GM21447 (cell line): ENCODE measurements at regions not wholly inside any gene's neighbourhood (a gene's known extent, or its start where the extent isn't known, plus 50 kb on each side); places are given as distances from the start of the nearest gene placed in this dataset.

Source experiments
- ATAC-seq: cut with Tn5 transposase; IDR thresholded peaks from one replicate; pipeline ENCODE4 v1.9.1; 2021; ENCODE audit not compliant: unreplicated experiment

- no peak for ATAC-seq
These were observed 157.5 kb downstream of the SCP2D1 start for GRCh38 chr20:18971121-18971520.

DNA sequence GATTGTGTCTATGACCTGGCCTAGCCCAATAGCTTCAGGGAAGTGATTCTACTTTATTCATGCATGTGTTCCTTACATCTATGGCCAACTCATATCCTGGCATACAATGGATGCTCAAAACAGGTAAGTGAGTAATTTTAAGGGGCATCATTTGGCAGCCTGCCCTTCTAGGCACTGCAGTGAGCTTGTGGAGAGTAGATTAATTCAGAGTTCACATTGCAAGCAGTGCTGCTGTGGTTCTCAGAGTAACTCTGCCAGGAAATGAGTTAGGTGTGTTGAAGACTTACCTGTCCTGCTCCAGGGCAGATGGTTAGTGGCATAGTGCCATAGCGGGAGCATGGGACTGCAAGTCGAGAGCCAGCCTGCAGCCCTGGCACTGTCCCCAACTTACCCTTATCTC lies 158.0 kb downstream of the SCP2D1 start:
- ATAC-seq, result no peak

DNA sequence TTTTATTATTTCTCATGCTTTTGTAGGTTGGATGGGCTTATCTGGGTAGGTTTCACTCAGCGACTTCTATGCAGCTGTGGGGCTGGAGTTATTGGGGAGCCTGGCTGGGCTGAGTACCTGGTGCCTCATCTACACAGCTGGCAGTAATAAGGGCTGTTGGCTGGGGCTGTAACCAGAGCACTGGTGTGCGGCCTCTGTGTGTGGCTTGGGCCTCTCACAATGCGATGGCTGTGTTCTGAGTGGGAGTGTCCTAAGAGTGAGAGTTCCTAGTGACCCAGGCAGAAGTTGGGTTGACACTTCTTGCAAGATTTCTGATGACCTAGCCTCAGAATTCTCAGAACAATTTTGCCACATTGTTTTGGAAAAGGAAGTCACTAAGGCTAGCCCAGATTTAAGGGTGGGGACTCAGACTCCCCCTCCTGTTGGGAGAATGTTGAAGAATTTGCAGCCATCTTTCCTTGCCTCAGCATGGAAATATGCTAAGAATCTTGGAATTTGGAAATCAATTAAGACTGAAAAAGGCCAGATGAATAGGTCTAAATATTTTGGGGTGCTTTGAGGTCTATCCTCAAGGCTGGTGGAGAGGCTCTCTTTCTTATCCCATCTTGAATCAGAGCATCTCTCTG lies 158.8 kb downstream of the SCP2D1 start:
- ATAC-seq, result no peak

DNA sequence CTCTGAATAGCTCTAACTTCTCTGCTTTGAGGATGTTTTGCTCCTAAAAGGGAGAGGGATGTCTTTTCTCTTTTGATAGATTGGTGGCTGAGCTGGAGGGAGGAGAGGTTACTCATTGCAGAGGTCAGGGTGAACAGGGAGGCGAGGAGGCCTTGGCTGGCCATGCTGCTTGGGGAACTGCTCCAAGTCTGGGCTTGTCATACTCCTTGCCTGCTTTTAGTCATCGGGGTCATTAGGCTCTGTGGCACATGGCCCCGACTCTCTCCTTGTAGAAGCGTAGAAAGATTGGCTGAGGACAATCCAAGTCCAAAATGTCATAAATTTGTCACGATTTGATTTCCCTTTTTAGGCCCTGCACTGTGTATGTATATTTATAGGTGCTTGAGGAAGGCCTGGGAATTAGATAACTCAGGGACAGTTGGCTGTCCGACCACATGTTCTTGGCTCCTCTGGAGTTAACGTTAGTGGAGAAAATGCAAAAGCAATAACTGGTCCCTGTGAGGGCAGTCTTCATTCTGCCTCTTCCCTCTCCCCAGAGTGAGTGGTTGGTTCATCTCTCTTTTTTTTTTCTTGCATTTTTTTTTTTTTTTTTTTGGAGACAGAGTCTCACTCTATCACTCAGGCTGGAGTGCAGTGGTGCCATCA lies 160.1 kb downstream of the SCP2D1 start:
- ATAC-seq, result no peak

DNA sequence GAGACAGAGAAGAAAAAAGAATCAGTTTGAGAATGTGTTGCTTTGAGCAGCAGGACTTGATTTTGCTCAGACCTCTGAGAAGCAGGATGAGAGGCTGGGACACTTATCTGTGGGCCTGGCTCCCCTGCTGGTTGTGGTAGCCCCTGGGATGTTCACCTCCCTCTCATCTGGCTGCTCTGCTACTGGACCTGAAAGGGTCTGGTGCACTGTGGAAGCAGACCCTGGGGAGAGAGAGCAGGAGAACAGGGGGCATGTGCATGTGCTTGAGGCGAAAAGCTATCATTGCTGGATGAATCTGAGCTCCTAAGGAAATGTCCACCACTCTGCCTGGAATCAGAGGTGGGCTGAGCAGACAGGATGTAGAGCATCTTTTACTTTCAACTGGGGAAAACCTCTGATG lies 161.1 kb downstream of the SCP2D1 start:
- no peak for ATAC-seq

DNA sequence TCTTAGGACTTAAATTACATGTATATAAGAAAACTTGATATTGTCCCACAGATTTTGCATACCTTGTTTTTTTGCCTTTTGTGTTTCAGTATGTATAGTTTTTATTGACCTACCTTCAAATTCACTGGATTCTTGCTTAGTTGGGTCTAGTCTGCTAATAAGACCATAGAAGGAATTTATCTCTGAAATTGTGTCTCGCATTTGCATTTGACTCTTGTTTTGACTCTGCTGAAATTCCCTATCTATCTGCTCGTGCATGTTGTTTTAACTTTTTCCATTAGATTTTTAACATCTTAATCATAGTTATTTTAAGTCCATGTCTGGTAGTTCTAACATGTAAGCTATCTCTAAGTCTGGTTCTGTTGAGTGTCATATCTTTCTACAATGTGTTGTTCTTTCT lies 163.9 kb downstream of the SCP2D1 start:
- no peak for ATAC-seq

DNA sequence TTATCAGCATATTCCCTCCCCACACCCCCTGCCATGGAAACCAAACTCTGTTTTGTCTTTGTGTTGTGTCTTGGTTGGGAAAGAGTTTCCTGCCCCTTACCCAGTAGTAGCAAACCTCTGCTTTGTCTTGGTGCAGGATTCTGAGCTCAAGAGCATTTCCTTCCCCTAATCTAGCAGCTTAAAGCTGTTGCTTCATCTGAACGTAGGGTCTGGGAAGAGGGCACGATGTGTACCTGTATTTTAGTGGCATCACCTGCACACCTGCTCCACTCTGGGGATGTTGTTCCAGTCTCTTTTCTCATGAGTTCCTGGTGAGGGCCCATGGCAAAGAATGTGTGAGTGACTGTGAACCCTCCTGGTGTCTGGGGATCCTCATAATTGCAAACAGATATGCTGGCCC lies 164.7 kb downstream of the SCP2D1 start:
- ATAC-seq, result no peak

DNA sequence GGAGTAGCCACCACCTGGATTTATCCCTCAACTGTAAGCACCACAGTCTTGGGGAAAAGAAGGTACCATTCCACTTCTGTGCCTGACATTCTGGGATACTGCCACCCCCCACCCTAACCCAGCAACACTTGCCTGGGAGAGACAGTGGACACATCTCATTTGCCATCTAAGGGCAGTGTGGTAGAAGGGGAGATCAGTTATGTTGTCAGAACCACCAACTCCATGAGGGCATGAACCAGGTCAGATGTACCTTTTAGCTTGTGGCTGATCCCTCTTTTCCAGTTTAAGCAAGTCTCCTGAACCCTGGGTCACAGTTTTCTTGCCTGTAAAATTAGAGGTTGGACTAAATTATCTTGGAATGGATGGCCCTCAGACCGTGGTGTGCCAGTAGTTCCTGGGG lies 165.5 kb downstream of the SCP2D1 start:
- no peak for ATAC-seq

- no peak for ATAC-seq
These were observed 168.5 kb downstream of the SCP2D1 start for GRCh38 chr20:18981962-18982539.

GRCh38 chr20:18983796-18984195 lies 170.2 kb downstream of the SCP2D1 start:
- ATAC-seq, result no peak

GRCh38 chr20:18984238-18985200 lies 170.9 kb downstream of the SCP2D1 start:
- no peak for ATAC-seq

- no peak for ATAC-seq
These were observed 172.0 kb downstream of the SCP2D1 start for GRCh38 chr20:18985551-18985950.

- no peak for ATAC-seq
These were observed 172.7 kb downstream of the SCP2D1 start for GRCh38 chr20:18986146-18986830.

GRCh38 chr20:18986895-18987580 lies 173.5 kb downstream of the SCP2D1 start:
- ATAC-seq, result no peak

DNA sequence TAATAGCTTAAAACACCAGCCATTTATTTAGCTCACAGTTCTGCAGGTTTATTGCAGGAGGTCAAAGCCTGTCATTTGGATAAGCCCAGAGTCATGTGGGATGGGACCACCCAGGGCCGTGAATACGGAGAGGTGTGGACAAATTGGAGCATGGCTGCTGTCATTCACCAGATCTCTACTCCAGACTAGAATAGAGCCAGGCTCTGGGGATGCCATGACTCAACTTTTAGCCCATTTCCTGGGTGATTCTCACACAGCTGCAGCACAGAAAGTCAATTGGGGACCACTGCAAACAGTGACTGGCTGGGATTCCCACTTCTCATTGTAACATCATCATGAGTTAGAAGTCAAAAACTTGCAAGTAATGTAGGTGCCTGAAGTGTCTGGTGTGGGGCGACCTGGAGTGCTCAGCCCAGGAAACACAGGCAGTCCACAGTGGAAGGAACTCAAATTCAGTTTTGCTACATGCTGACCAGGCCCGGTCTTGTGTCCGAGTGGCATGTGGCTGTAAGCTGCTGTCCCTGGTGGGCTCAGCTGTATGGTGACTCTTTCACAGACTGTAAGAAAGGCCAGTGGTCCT lies 174.3 kb downstream of the SCP2D1 start:
- no peak for ATAC-seq

GRCh38 chr20:18988701-18989100 lies 175.1 kb downstream of the SCP2D1 start:
- no peak for ATAC-seq

- no peak for ATAC-seq
These were observed 176.3 kb downstream of the SCP2D1 start for GRCh38 chr20:18989736-18990474.

- ATAC-seq, result no peak
These were observed 177.4 kb downstream of the SCP2D1 start for GRCh38 chr20:18991012-18991411.

GRCh38 chr20:18992418-18992817 lies 178.8 kb downstream of the SCP2D1 start:
- no peak for ATAC-seq
